GM10248 (cell line): ENCODE measurements at regions not wholly inside any gene's neighbourhood (a gene's known extent, or its start where the extent isn't known, plus 50 kb on each side); places are given as distances from the start of the nearest gene placed in this dataset.

ENCODE experiments used
- CTCF ChIA-PET: fragments of 300-600 bp; sonication (Branson Sonifier 250); formaldehyde crosslinking; extraction: SDS; loops from one replicate; lab custom pipeline; 2021; ENCODE audit warnings: antibody characterized with exemption; lab: Yijun Ruan, JAX
- POLR2A ChIA-PET: fragments of 350-650 bp; sonication (Branson Sonifier 250); formaldehyde crosslinking; extraction: SDS; loops from one replicate; lab custom pipeline; 2020; ENCODE audit warnings: antibody characterized with exemption; lab: Yijun Ruan, JAX
- DNase-seq: peaks from one replicate; pipeline ENCODE4 v3.0.0; 2012; ENCODE audit errors: extremely low spot score
- TF ChIP-seq, protein P1 (sequence below): IDR thresholded peaks from 2 replicates; pipeline ENCODE4 v1.5.1; 2012; ENCODE audit warnings: mild to moderate bottlenecking, low read depth; ENCODE audit errors: extremely low read depth, missing control alignments, control extremely low read depth

- DNase-seq: no peak
- TF ChIP-seq, protein P1, sequence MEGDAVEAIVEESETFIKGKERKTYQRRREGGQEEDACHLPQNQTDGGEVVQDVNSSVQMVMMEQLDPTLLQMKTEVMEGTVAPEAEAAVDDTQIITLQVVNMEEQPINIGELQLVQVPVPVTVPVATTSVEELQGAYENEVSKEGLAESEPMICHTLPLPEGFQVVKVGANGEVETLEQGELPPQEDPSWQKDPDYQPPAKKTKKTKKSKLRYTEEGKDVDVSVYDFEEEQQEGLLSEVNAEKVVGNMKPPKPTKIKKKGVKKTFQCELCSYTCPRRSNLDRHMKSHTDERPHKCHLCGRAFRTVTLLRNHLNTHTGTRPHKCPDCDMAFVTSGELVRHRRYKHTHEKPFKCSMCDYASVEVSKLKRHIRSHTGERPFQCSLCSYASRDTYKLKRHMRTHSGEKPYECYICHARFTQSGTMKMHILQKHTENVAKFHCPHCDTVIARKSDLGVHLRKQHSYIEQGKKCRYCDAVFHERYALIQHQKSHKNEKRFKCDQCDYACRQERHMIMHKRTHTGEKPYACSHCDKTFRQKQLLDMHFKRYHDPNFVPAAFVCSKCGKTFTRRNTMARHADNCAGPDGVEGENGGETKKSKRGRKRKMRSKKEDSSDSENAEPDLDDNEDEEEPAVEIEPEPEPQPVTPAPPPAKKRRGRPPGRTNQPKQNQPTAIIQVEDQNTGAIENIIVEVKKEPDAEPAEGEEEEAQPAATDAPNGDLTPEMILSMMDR: no peak
- ChIA-PET POLR2A (no interaction called here), CTCF (no interaction called here)
These were observed 176.7 kb downstream of the PRDM9 start for GRCh38 chr5:23684103-23684502.

DNA sequence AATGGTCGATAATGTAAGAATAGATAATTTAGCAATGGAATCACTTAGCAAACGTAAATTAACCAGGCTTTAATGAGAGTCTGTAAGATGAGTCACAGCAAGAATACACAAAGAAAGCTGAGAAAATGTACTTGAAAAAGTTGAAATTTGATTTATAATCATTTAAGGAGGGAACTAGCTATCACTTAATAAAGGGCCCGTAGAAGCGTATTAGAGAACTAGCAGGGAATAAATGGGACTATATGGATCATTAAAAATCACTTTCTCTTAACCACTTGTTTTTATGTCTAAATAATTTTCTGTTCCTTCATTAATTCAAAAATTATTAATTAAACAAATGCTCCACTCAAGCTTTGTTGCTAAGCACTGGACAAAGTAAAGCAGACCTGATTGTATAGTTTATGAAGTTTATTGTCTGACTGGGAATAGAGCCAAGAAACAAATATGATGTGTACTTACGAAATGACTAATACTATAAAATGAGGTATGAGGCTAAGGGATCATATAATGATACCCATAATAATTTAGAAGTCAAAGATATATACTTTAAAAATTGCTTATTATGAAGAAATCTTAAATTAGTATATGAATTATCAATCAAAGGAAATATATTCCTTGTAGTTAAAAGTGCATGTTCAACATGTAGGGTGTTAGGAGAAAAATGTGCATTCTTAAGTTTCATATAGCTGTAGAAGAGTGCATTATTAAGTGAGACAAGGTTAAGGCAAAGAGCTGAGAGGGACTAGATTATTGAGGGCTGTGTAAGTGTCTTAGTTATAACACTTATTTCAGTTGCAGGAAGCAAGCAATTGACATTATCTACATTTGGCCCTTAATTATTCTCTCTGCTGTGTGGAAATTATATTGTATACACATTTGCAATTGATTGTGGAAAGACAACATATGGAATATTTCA lies 196.8 kb downstream of the PRDM9 start:
- ChIA-PET CTCF (no interaction called here), POLR2A (no interaction called here)
- no peak for DNase-seq

DNA sequence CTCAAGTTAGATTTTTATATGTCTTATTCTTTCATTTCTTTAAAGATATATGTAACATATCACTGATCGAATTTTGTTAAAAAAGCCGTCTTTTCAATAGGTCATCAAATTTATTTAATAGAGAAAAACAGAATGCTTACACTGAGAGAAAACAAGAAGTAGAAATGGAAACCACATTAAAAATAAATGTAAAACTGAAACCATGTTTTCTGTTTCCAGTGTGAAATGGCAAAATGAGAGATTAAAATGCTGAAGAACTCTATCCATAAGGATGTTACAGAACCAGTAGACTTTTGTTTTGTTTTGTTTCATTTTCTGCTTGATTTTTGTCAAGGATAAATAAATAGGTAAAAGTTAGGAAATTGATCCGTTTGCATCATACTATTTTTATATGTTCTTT lies 210.1 kb downstream of the PRDM9 start:
- TF ChIP-seq, protein P1: no peak
- CTCF ChIA-PET: no interaction called here
- no peak for DNase-seq
- POLR2A ChIA-PET: no interaction called here

More for the DNA sequence above, 196.8 kb downstream of the PRDM9 start:
- TF ChIP-seq, protein P1: no peak

DNA sequence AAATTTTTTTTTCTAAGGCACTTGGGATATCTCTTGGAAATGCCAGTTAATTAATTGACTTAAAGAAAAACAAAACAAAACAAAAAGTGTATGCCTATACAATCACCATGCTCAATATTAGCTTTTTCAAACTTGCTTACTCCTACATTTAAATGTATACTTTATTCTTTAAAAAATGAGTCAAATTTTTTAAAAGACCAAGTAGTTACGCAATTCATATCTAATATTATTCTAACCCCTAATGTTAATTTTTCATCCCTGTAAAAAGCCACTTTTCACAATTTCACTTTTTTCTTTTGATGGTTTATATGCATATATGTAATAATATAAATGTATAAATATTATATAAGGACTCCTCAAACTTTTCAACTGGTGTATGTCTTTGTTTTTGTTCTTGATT lies 211.2 kb downstream of the PRDM9 start:
- ChIA-PET CTCF (no interaction called here), POLR2A (no interaction called here)
- TF ChIP-seq, protein P1: no peak
- DNase-seq: no peak

DNA sequence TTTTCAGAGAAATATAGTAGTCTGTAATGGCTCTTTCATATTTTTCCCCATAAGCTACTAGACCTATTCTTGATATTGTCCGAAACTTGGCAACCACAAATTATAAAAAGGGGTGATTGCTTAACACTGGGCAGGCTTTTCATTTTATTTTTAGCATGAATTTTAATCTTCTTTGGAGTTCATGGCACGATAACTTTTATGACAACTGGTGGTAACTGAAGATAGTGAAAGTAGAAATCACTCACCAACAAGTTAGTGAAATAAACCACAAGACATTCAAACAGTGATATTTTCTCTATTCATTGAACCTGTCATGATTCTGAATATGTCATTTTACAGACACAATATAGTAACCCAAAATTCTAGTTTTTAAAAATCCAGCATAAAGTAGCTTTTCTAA lies 213.9 kb downstream of the PRDM9 start:
- TF ChIP-seq, protein P1: no peak
- POLR2A ChIA-PET: no interaction called here
- no peak for DNase-seq

GRCh38 chr5:23727271-23727670 lies 219.9 kb downstream of the PRDM9 start:
- TF ChIP-seq, protein P1: no peak
- ChIA-PET POLR2A (no interaction called here), CTCF (interaction anchor here (1.1 kb wide), 1 partner anchor 11 kb away, joined by 3 read pairs; no protein-coding TSS in a partner anchor)
- DNase-seq: no peak

More for the DNA sequence above, 213.9 kb downstream of the PRDM9 start:
- CTCF ChIA-PET: no interaction called here
